IMR-90 (cell line): ENCODE measurements at regions not wholly inside any gene's neighbourhood (a gene's known extent, or its start where the extent isn't known, plus 50 kb on each side); places are given as distances from the start of the nearest gene placed in this dataset.

ENCODE experiments used
- ATAC-seq: fragments of 200-7000 bp; cut with Tn5 transposase; 2 replicates; pipeline ENCODE4 v1.9.1; 2020; ENCODE audit warnings: low read depth, mild to moderate bottlenecking, moderate library complexity
- BruUV-seq: library from RNA; stranded (reverse); fragments of 400-500 nt; replicated peaks from 2 replicates; lab custom pipeline; 2021; lab: Mats Ljungman, UMichigan
- CTCF ChIA-PET: fragments of 300-600 bp; formaldehyde crosslinking; extraction: SDS; loops from one replicate; lab custom pipeline; 2021; ENCODE audit warnings: antibody characterized with exemption; lab: Yijun Ruan, JAX
- POLR2A ChIA-PET: fragments of 300-600 bp; sonication (Branson Sonifier 250); formaldehyde crosslinking; loops from one replicate; lab custom pipeline; 2022; ENCODE audit warnings: antibody characterized with exemption; ENCODE audit not compliant: unreplicated experiment; lab: Charles Lee
- DNase-seq: peaks from one replicate; pipeline ENCODE4 v3.0.0; 2013
- H2AFZ ChIP-seq: replicated peaks from 2 replicates; pipeline ENCODE3; 2013; ENCODE audit warnings: low read length, mild to moderate bottlenecking; ENCODE audit not compliant: poor library complexity
- H2AK5ac ChIP-seq: 2 replicates; pipeline ENCODE4 v1.6.1; 2013; ENCODE audit warnings: low read depth, low read length, inconsistent platforms
- H2AK9ac ChIP-seq: replicated peaks from 2 replicates; pipeline ENCODE3; 2013; ENCODE audit warnings: mild to moderate bottlenecking, low read depth, low read length, moderate library complexity; ENCODE audit not compliant: poor library complexity
- H2BK120ac ChIP-seq: 2 replicates; pipeline ENCODE4 v1.6.1; 2013; ENCODE audit warnings: low read depth, low read length, inconsistent platforms
- H2BK15ac ChIP-seq: 3 replicates; pipeline ENCODE4 v1.6.1; 2013; ENCODE audit warnings: low read depth, low read length, inconsistent platforms
- H2BK20ac ChIP-seq: 2 replicates; pipeline ENCODE4 v1.6.1; 2013; ENCODE audit warnings: low read depth, mild to moderate bottlenecking, inconsistent platforms, low read length, moderate library complexity
- H2BK5ac ChIP-seq: 2 replicates; pipeline ENCODE4 v1.6.1; 2013; ENCODE audit warnings: mild to moderate bottlenecking, low read depth, low read length, inconsistent platforms; ENCODE audit not compliant: poor library complexity, severe bottlenecking
- H3K14ac ChIP-seq: replicated peaks from 2 replicates; pipeline ENCODE4 v1.6.1; 2013; ENCODE audit warnings: low read depth, low read length, inconsistent platforms
- H3K18ac ChIP-seq: 2 replicates; pipeline ENCODE4 v1.6.1; 2013; ENCODE audit warnings: low read depth, low read length, control low read depth
- H3K23ac ChIP-seq: 2 replicates; pipeline ENCODE4 v1.6.1; 2013; ENCODE audit warnings: low read depth, low read length, inconsistent platforms
- H3K27ac ChIP-seq: 2 replicates; pipeline ENCODE4 v1.5.1; 2013; ENCODE audit warnings: mild to moderate bottlenecking, control low read depth, low read length; ENCODE audit not compliant: insufficient read depth
- H3K27me3 ChIP-seq: 2 replicates; pipeline ENCODE4 v1.6.1; 2013; ENCODE audit warnings: low read length; ENCODE audit not compliant: control insufficient read depth, insufficient read depth
- H3K36me3 ChIP-seq: 2 replicates; pipeline ENCODE4 v1.6.1; 2013; ENCODE audit warnings: low read length, mixed read lengths; ENCODE audit not compliant: control insufficient read depth, insufficient read depth
- H3K4ac ChIP-seq: 2 replicates; pipeline ENCODE4 v1.6.1; 2013; ENCODE audit warnings: low read depth, low read length, inconsistent platforms
- H3K4me1 ChIP-seq: 2 replicates; pipeline ENCODE4 v1.6.1; 2013; ENCODE audit warnings: low read length, mixed read lengths; ENCODE audit not compliant: control insufficient read depth, insufficient read depth
- H3K4me2 ChIP-seq: 2 replicates; pipeline ENCODE4 v1.6.1; 2013; ENCODE audit warnings: low read depth, mild to moderate bottlenecking, control low read depth, low read length, moderate library complexity
- H3K4me3 ChIP-seq: 2 replicates; pipeline ENCODE4 v1.5.1; 2013; ENCODE audit warnings: low read depth, mild to moderate bottlenecking, control low read depth, low read length, moderate library complexity; ENCODE audit not compliant: insufficient read depth
- H3K56ac ChIP-seq: 2 replicates; pipeline ENCODE4 v1.6.1; 2013; ENCODE audit warnings: low read length, inconsistent platforms; ENCODE audit not compliant: insufficient read depth; ENCODE audit errors: extremely low read depth
- H3K79me1 ChIP-seq, 2 experiments: 2 replicates each; pipeline ENCODE4 v1.6.1; 2013; ENCODE audit warnings: low read length in 2 of 2, inconsistent platforms in 1 of 2, low read depth in 1 of 2
- H3K9ac ChIP-seq: 2 replicates; pipeline ENCODE4 v1.6.1; 2013; ENCODE audit warnings: low read depth, low read length, control low read depth
- H3K9me1 ChIP-seq: 2 replicates; pipeline ENCODE4 v1.6.1; 2013; ENCODE audit warnings: low read length, inconsistent platforms; ENCODE audit not compliant: insufficient read depth
- H3K9me3 ChIP-seq: 2 replicates; pipeline ENCODE4 v1.6.1; 2013; ENCODE audit warnings: low read length; ENCODE audit not compliant: control insufficient read depth, insufficient read depth
- H4K20me1 ChIP-seq: 2 replicates; pipeline ENCODE4 v1.6.1; 2013; ENCODE audit warnings: low read length, inconsistent platforms; ENCODE audit not compliant: insufficient read depth
- H4K5ac ChIP-seq: 2 replicates; pipeline ENCODE4 v1.6.1; 2013; ENCODE audit warnings: mild to moderate bottlenecking, low read depth, low read length, control low read depth
- H4K8ac ChIP-seq, 2 experiments: 2 replicates each; pipeline ENCODE4 v1.6.1; 2013; ENCODE audit warnings: low read depth in 2 of 2, low read length in 2 of 2, control low read depth in 1 of 2, inconsistent platforms in 1 of 2
- H4K91ac ChIP-seq: 2 replicates; pipeline ENCODE4 v1.6.1; 2013; ENCODE audit warnings: low read depth, low read length, inconsistent platforms; ENCODE audit not compliant: insufficient read depth
- BHLHE40 ChIP-seq: fragments of 150-350 bp; IDR thresholded peaks from 2 replicates; pipeline ENCODE4 v1.6.1; 2016; ENCODE audit warnings: mild to moderate bottlenecking, low read depth, low read length
- ELK1 ChIP-seq: fragments of 150-350 bp; IDR thresholded peaks from 2 replicates; pipeline ENCODE4 v1.6.1; 2016; ENCODE audit warnings: low read depth, mild to moderate bottlenecking, low read length, moderate library complexity, borderline replicate concordance
- WGBS, 2 experiments: methylation state at CpG; one replicate each; pipeline versions ENCODE4 v1.1.5 to v1.1.7; 2013; ENCODE audit warnings: missing lambda C conversion rate in 2 of 2; ENCODE audit not compliant: insufficient read length in 1 of 2; ENCODE audit errors: extremely low coverage in 2 of 2; 5-methylcytosine and 5-hydroxymethylcytosine counted together
- dilution Hi-C: fragments of 300-500 bp; cut with HindIII; formaldehyde crosslinking; loops from one replicate; pipeline ENCODE4 v1.14.3; 2018; ENCODE audit warnings: low sequenced_read_pairs; ENCODE audit not compliant: unreplicated experiment
- in situ Hi-C: fragments of 300-500 bp; cut with MboI; formaldehyde crosslinking; loops from 3 replicates; pipeline ENCODE4 v1.14.3; 2019; ENCODE audit warnings: low sequenced_read_pairs, inconsistent platforms, mixed read lengths
- intact Hi-C: fragments of 100-400 bp; cut with micrococcal nuclease; formaldehyde crosslinking; loops from 2 replicates; pipeline ENCODE4 v1.10.0; 2022

- no peak overlapping the region for H4K91ac ChIP-seq
- H3K79me1 ChIP-seq, result no peaks in the 10 kb centered on the region
- H3K23ac ChIP-seq, result no peak overlapping the region
- H3K9me3 ChIP-seq, result no peaks in the 10 kb centered on the region
- no peaks in the 10 kb centered on the region for H3K27me3 ChIP-seq
- no peak overlapping the region for H3K27ac ChIP-seq
- H4K8ac ChIP-seq, result no peak overlapping the region
- H2AFZ ChIP-seq, result no peak overlapping the region
- H3K56ac ChIP-seq, result no peak overlapping the region
- H2BK20ac ChIP-seq, result no peak overlapping the region
- no peak overlapping the region for H2AK5ac ChIP-seq
- CTCF ChIA-PET, result interaction anchor here (0.7 to 2.0 kb wide), 13 partner anchors 9 to 623 kb away, joined by 3 to 12 read pairs (median 4); no protein-coding TSS in a partner anchor
- no peaks in the 10 kb centered on the region; the same call in 1 of the 2 replicates for H3K9me1 ChIP-seq
- no peak overlapping the region for H3K14ac ChIP-seq
- ATAC-seq (no peak), DNase-seq (no peak)
- no peak overlapping the region for H4K5ac ChIP-seq
- dilution Hi-C loops (no loop called here), in situ Hi-C loops (loop anchor here (5.0 kb wide), 1 partner anchor 621 kb away; no protein-coding TSS in a partner anchor), intact Hi-C loops (loop anchor here (1.0 to 10.0 kb wide), 8 partner anchors 109 to 822 kb away; partner anchors contain the start of gene LMO4)
- no peak overlapping the region for H3K4me3 ChIP-seq
- H3K4ac ChIP-seq, result no peak overlapping the region
- H3K36me3 ChIP-seq, result no peaks in the 10 kb centered on the region
- no peak overlapping the region for H3K18ac ChIP-seq
- H3K4me2 ChIP-seq, result no peak overlapping the region
- TF ChIP-seq ELK1, result no peak
- no peak for TF ChIP-seq BHLHE40
- H2BK15ac ChIP-seq, result no peak overlapping the region
- no CpG with 5 or more reads among the region's 3 CpGs for WGBS, 2 experiments
- no TSS peak for BruUV-seq
- H2AK9ac ChIP-seq, result no peak overlapping the region
- no peak overlapping the region for H2BK5ac ChIP-seq
- no peak overlapping the region for H2BK120ac ChIP-seq
- H4K20me1 ChIP-seq, result no peaks in the 10 kb centered on the region
- POLR2A ChIA-PET, result no interaction called here
- peaks cover 2% of the 10 kb centered on the region; the same call in 1 of the 2 replicates for H3K4me1 ChIP-seq
- H3K9ac ChIP-seq, result no peak overlapping the region
These were observed 624.4 kb downstream of the LMO4 start for GRCh38 chr1:87953121-87953520.
